SK-MEL-5 (cell line): ENCODE measurements at regions not wholly inside any gene's neighbourhood (a gene's known extent, or its start where the extent isn't known, plus 50 kb on each side); places are given as distances from the start of the nearest gene placed in this dataset.

Experiments
- DNase-seq: peaks from one replicate; pipeline ENCODE4 v3.0.0-alpha.2; 2016; ENCODE audit warnings: low read depth, low spot score
- in situ Hi-C: cut with HindIII; loops from 2 replicates; pipeline ENCODE4 v1.10.0; 2016; ENCODE audit warnings: low sequenced_read_pairs, high pct_unique_total_duplicates, low pct_unique_long_range_greater_than_20kb

DNA sequence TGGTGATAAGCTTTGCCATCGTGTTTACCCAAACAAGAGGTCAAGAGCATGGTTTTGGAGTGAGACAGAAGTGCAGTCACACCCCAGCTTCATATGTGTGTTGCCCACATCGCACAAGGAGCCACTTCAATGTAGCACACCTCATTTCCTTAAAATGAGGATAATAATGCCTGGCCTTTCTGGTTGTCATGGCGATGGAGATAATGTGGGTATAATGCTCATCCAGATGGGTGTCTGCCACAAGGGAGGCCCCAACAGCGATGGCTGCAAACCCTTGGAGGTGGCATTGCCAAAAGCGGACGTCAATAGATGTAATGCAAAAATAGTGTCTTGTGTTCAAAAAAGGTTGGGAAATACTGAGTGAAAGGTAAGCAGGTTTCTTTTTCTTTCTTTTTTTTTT lies 83.1 kb upstream of the AJAP1 start:
- in situ Hi-C loops = no loop called here
- no peak for DNase-seq

DNA sequence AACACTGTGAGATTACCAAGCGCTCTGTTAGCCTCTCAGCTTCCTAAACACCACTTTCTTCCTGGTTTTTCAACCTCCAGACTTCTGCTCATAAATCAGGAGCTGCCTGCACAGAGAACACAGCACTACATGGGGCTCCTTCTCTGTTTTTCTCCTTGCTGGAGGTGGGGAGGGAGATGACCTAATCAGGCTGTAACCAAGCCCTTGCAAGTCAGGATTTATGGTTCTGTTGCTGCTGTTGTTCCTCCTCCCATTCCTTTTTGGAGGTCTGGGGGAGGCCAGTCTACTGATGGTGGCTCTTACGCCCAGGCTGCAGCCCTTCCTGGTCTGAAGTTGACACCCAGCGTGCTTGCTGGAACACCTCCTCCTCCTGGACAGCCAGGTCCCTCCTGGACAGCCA lies 80.9 kb upstream of the AJAP1 start:
- in situ Hi-C loops = no loop called here
- DNase-seq = no peak

DNA sequence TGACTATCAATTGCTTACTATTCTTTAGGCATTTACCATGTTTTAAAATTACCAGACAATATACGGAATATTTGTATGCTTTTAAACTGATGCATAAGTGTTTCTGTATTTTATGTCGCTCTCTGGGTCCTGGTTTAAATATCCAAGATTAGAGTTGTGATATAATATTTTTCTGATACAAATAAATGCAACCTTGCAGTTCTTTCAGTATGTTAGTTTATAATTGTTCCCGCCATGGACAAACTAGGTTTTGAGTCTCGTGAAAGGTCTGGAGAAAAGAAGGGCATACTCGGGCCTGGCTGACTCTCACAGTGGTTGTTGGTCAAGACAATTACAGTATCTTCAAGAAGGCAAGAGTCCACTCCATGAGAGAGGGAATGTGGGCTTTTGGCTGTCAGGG lies 72.6 kb upstream of the AJAP1 start:
- DNase-seq = no peak
- in situ Hi-C loops = no loop called here

DNA sequence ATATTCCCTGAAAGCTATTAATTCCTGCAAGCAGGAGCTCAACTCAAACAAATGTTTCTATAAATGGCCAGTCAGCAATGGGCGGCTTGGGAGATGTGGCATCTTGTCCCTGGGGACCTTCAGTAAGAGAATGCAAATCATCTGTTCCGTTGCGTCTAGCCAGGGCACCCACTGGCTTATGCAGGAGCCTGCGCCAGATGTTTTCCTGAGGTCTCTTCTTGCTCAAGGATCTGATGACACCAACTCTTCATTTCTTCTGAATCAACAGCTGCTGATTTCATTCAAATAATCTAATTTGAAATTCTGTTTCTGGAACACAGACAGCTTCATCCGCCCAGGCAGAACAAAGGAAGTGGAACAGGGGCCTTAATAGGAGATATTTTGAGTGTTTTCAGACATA lies 70.0 kb upstream of the AJAP1 start:
- in situ Hi-C loops = no loop called here
- DNase-seq = no peak

DNA sequence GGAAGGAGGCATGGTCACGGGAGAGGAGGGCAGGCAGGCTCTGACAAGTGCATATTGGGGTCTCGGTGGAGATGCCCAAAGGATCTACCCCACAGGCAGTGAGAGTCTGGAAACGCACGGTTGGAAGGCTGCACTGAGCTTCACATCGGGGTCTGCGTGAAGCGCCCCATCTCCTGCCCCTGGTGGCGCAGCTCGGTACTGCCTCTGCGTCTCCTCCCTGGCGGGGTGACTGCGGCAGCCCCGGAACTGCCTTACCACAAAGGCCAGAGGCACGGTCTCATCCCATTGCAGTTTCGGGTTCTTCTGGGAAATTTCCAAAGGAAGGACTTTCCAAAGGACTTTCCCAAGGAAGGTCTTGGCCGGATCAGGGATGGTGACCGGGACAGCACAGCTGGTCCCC lies 69.2 kb upstream of the AJAP1 start:
- peak; percentile 10 for DNase-seq

DNA sequence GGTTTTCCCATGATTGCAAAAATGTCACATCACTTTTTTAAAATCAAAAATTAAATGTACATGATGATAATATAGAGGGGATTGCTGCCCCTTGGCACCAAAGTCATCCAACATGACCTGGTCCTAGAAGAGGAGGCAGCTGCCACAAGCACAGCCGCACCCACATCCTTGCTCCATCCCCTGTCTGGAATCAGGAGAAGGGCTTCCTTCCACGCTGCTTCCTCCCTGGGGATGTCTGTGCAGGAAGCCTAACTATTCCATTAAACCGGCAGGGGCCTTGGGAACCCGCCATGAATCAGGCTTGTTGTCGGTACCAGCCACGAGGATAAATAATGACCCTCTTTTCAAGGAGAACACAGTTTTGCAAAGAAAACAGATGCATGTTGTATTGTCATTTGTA lies 68.7 kb upstream of the AJAP1 start:
- in situ Hi-C loops = no loop called here
- DNase-seq = no peak

More for the DNA sequence above, 69.2 kb upstream of the AJAP1 start:
- in situ Hi-C loops = no loop called here

DNA sequence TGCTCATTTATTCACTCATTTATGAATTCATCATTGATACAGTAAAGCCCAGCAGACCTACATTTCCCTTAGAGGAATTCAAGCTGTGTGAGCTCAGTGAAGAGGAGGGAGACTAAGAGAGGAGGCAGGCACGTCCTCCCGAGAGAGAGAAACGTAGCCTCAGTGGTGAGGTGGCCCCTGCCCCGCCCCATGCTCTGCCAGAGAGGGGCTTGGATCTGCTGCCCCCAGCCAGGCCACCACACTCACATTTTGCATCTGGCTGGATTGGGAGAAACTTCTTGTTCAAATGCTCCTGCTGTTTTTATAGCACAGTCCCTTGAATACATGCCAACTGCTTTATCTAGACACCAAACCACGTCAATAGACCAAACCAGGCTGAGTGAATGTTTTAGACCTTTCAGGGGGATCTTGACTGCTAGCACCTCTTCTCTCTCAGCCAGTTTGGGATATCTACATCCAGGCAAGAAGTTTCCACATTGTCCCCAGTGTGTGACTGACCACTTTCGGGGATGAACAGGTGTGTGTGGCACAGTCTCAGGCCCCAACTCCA lies 67.7 kb upstream of the AJAP1 start:
- DNase-seq = no peak
- in situ Hi-C loops = no loop called here

DNA sequence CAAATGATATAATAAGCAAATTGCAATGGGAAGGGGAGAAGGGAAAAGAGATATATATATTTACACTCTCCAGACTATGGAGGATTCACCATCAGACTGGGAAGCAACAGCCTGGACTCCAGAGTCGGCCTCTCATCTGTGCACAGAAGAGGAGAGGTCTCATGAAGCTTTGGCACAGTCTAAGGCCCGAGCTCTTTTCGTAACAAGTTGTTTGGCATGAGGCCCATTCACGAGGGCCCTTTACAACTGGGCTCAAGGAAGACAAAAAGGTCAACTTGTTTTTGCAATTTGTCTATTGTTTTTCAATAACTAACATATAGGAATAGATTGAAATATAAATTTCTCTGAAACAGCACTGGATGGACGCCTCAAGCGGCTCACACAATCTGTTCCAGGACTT lies 66.7 kb upstream of the AJAP1 start:
- DNase-seq = no peak
- in situ Hi-C loops = no loop called here

DNA sequence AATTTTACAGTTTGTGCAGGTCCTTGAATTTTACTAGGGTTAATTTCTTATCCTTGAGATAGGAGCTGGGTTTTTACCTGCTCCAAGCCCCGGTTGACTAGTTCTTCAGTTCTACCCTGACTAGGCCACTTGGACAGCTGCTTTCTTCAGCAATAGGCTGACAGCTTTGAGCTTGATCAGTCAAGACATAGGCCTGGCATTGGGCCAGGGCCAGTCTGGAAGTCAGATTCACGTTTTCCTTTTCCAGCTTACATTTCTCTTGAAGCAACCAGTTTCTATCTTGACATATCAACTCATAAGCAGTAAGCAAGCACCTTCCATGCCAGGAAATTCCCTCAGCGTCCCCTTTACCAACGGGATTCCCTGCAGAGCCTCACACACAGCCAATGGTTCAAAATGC lies 63.7 kb upstream of the AJAP1 start:
- DNase-seq = no peak
- in situ Hi-C loops = no loop called here

DNA sequence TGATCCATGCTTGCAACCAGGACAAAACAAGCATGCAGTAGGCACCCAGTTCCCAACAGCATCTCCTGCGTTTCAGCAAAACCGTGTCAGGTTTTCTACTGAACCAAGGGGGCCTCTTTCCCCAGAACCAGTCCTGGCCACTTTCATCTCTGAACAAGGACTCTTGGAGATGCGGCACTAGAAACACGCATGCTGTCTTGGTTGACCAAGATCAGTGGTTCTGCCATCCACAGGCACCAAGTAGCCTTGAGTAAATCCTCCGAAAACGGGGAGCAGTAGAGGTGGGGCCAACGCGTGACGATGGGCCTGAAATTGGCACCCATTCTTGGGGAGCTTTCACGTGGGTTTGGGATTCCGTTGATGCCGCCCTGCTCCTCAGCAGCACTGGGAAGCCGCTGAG lies 62.5 kb upstream of the AJAP1 start:
- in situ Hi-C loops = no loop called here
- no peak for DNase-seq

DNA sequence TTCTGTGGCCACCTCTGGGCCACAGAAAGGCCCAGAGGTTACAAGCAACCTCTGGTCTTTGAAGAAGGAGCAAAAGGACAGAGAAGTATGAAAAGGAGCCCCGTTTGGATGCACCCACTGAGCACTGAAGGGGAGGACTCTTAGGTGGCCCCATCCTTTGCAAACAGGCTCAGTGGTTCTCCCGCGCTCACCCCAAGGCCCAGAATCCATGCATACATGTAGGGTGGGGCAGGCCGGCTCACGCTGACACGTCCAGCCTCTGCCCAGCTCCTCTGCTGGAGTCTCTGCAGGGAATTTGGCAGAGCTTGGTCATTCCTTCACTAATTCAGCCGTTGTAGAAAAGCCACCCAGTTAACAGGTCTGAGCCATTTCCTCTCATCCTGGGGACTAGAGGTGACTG lies 61.3 kb upstream of the AJAP1 start:
- no peak for DNase-seq
- in situ Hi-C loops = no loop called here

DNA sequence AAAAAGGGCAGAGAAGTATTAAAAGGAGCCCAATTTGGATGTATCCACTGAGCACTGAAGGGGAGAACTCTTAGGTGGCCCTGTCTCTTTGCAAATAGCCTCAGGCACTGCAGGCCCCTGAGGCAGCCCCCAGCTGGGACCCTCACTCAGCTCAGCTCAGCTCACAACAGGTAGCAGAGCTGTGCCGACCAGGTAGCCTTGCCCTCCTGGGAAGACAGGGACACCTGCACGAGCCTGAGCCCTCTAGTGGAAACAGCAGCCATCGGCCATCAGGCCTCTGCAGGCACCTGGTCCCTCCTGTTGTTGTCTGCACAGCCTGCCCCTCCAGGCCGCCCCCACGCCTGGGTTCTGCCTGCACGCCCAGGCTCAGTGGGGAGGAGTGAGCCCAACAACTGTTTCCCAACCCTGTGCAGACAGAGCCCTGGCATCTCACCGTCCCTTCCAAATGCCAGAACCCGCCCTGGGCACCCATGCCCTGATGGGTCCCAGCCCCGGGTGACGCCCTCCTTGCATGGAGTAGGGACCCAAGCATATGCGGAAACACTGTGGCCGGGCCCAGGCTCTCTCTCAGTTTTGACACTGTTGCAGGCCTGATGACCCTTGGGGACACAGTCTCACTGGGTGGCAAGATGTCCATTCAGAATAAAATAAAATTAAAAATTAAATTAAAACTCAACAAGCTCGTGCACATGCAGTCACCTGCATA lies 60.0 kb upstream of the AJAP1 start:
- in situ Hi-C loops = no loop called here
- no peak for DNase-seq

DNA sequence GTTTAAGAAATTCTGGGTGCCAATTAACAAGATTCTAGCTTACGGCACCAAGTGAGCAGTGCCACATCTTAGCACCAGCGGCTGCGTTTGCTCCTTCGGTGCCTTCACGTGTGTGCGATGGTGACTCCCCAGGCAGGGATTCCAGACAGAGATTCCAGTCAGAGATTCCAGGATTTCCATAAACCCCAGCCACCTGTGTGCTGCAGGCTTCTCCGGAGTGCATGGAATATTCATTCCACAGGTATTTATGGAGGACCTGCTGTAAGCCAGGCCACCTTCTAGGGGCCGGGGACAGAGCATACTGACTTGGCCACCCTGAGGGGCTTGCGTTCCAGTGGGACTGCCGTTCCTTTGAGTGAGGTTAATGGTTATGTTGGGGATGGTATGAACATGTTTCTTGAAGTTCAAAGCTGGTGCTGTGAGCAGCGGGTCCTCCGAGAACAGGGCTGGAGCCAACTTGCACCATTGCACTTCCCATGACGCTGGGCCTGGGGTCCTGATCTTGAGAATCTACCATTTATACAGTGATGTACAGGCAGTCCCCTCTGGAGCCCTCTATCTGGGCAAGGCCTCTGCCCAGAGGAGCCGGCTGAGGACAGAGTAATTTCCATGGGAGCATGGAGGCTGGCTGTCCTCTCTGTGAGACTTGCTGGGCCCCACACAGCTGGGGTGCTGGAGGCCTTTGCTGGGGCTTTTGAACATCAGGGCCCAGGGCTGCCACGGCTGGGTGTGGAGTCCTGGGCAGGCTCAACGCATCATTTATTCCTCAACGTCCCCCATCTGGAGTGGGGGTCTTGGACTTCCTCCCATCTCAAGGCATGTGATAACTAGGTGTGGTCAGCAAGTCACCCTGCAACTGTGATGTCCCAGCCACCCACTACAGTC lies 58.8 kb upstream of the AJAP1 start:
- no peak for DNase-seq
- in situ Hi-C loops = no loop called here

DNA sequence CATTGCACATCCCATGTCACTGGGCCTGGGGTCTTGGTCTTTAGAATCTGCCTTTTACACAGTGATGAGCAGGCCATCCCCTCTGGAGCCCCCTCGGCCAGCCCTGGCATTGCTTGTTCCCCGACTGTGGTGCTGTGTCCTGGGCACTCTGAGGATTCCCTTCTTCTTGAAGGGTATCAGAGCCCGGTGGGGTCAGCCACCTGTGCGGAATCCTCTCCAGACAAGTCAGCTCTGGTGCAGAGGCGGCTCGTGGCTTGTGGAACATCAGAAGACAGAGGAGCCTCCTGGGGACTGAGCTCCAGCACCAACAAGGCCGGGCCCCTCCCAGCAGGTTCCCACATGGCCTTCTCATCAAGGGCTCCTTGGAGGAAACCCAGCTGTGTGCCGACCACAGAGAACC lies 57.9 kb upstream of the AJAP1 start:
- in situ Hi-C loops = no loop called here
- no peak for DNase-seq

DNA sequence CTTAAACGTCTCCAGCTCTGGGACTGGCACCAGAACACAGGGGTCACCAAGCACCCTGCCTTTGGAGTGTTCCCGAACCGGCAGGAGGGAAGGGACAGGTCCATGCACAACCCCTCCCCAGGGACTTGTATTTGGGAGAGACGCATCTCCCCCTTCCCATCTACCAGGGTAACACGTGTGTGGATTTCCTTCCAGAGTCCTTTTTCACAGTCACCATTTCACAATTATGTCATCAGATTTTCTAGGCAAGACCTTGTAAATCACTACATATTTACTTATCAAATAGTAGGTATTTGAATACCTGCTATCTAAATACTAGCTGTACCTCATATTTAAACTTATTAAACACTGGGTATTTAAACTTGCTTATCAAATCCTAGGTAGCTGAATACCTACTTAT lies 57.4 kb upstream of the AJAP1 start:
- in situ Hi-C loops = no loop called here
- no peak for DNase-seq

DNA sequence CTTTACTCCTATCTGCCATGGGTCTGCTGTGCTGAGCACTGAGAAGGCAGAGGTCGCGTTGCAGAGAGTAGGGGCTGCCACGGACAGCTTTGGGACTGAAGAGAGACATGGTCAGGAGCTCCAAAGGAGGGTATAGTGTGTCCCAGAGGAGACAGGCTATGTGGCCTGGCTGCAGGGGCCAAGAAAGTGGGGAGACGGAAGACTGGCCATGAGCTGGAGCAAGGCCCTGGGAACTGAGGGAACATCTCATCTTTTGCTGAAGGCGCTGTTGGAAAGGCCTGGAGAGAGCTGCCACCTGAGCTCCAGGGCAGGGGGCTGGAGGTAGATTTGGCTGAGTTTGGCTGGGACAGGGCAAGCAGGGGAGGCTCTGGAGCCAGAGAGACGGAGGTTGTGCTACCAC lies 55.8 kb upstream of the AJAP1 start:
- no peak for DNase-seq
- in situ Hi-C loops = no loop called here

DNA sequence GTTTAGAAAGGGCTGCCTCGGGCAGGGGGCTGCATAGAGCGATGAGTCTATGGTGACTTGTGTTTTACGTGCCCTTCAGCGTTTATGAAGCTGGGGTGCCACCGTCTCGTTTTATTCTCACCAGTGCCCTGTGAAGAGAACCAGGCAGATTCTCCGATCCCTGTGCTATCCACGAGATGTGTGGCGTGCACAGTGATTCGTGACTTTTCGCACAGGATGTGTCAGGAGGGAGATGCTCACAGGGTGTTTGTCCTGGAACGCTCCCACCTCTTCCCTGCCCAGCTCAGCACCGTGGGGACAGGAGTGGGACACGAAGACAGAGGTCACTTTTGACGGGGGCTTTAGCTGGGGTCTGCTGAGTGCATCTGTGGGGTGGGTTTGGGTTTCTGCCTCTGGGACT lies 54.9 kb upstream of the AJAP1 start:
- in situ Hi-C loops = no loop called here
- no peak for DNase-seq

DNA sequence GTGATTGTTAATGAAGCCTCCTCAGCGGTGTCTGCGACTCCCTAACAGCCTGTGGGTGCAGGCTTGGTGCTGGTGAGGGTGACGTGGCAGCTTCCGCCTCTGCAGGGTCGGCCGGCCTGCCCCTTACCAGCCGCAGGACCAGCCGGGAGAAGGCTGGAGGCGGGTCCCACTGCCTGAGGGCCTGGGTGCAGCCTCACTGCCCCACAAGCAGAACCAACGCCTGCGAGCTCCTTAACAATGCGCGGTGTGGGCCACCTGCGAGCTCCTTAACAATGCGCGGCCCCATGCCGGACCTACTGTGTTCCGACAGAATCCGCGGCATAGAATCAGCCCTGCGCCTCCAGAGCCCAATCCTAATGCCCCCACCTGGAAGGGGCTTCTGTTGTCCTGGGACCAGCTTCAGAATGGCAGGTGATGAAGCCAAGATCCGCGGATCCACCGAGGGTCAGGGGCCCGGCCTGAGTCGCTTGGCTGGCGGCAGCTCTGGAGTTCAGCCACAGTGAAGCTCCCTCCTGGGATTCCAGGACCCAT lies 54.4 kb upstream of the AJAP1 start:
- in situ Hi-C loops = no loop called here

More for the DNA sequence above, 54.4 kb upstream of the AJAP1 start:
- DNase-seq = no peak
